ENCODE measurements at regions not wholly inside any gene's neighbourhood (a gene's known extent, or its start where the extent isn't known, plus 50 kb on each side); places are given as distances from the start of the nearest gene placed in this dataset.

DNA sequence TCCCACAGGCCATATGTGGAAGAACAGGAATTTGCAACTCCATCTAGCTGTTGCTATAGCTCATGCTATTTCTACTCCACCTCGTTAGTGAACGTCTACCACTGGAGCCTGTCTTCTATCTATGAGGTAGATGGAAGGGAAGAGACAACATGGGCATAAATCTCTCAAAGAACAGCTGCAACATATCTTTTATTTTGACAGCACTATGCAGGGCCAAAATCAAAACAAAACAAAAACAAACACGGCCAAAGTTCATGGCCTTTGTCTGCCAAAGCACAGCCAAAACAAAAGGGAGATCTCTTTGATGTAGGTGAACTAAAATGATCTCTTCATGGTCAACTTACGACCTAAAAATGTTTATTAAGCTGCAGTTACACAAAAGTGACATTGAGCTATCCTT, 215.2 kb upstream of the MPPED2 start:
- TF ChIP-seq SUZ12 (IDR thresholded peaks at IDR 0.05; ENCODE audit: extremely low read depth, insufficient read depth, insufficient read length): no peak
- no peak for TF ChIP-seq YY1 (IDR thresholded peaks at IDR 0.05; ENCODE audit: insufficient read depth, insufficient read length)

Data from NT2/D1 (cell line).